Activated naive CD4-positive, alpha-beta T cell treated with anti-CD3 and anti-CD28 coated beads, Interleukin-2, amount 50 U/mL, for 24 hours (primary cell): ENCODE measurements at regions not wholly inside any gene's neighbourhood (a gene's known extent, or its start where the extent isn't known, plus 50 kb on each side); places are given as distances from the start of the nearest gene placed in this dataset.

ENCODE experiments used
- H3K27ac Mint-ChIP-seq: one replicate; pipeline ENCODE4 v1.8.0; 2021; ENCODE audit warnings: mild to moderate bottlenecking, mixed read lengths
- H3K27me3 Mint-ChIP-seq: one replicate; pipeline ENCODE4 v1.8.0; 2021; ENCODE audit warnings: mixed read lengths
- H3K36me3 Mint-ChIP-seq: one replicate; pipeline ENCODE4 v1.8.0; 2021; ENCODE audit warnings: mixed read lengths
- H3K4me1 Mint-ChIP-seq: one replicate; pipeline ENCODE4 v1.8.0; 2021; ENCODE audit warnings: mixed read lengths
- H3K4me3 Mint-ChIP-seq: one replicate; pipeline ENCODE4 v1.8.0; 2021; ENCODE audit warnings: mild to moderate bottlenecking, mixed read lengths
- H3K9me3 Mint-ChIP-seq: one replicate; pipeline ENCODE4 v1.8.0; 2021; ENCODE audit warnings: mixed read lengths

DNA sequence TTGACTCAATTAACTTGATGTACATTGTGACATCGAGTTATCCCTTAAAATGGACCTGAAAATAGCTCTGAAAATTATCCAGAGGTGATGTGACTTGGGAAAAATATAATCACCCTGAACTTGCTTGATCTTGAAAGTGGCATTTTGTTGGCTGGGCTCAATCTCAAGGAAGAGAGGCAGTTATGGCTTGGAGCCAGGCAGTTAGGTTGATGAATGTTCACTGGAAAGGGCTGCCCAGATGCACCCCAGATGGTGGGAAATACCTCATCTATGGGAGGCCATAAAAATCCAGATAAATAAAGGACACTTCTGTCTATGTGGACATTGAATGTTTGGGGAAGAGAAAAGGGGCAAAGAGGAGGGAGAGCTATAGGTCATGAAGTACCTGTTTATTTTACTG is 55.7 kb upstream of the OR5AN1 start:
- Mint-ChIP-seq H3K27me3 (peaks cover 16% of the 10 kb centered on the region), H3K9me3 (no peaks in the 10 kb centered on the region), H3K4me3 (no peak overlapping the region), H3K27ac (no peak overlapping the region), H3K4me1 (no peaks in the 10 kb centered on the region), H3K36me3 (no peaks in the 10 kb centered on the region)

DNA sequence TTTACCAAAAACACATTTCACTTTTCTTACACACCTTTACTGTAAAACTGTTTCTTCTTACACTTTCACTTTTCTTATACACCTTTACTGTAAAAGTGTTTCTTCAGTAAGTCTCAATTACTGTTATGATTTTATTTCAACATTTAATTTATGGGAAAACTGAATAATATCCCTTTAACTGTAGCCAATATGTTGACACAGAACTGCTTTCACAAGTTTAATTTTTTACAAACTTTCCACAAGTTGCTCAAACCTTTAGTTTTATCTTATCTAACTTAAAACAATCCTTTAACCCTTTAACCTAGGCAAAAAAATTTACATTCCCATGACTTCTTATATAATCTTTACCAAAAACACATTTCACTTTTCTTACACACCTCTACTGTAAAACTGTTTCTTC is 63.3 kb upstream of the OR5AN1 start:
- Mint-ChIP-seq H3K4me3 (no peak overlapping the region), H3K9me3 (no peaks in the 10 kb centered on the region), H3K36me3 (no peaks in the 10 kb centered on the region), H3K27me3 (peaks cover 20% of the 10 kb centered on the region), H3K27ac (no peak overlapping the region), H3K4me1 (no peaks in the 10 kb centered on the region)

GRCh38 chr11:59292611-59293010 is 66.1 kb upstream of the OR5AN1 start:
- Mint-ChIP-seq H3K4me1 (no peaks in the 10 kb centered on the region), H3K27me3 (peaks cover 15% of the 10 kb centered on the region), H3K4me3 (no peak overlapping the region), H3K27ac (no peak overlapping the region), H3K9me3 (no peaks in the 10 kb centered on the region), H3K36me3 (no peaks in the 10 kb centered on the region)

- no peak overlapping the region for H3K27ac Mint-ChIP-seq
- H3K27me3 Mint-ChIP-seq: peaks cover 15% of the 10 kb centered on the region
- no peaks in the 10 kb centered on the region for H3K9me3 Mint-ChIP-seq
Measured at GRCh38 chr11:59291228-59291627, 67.5 kb upstream of the OR5AN1 start.

DNA sequence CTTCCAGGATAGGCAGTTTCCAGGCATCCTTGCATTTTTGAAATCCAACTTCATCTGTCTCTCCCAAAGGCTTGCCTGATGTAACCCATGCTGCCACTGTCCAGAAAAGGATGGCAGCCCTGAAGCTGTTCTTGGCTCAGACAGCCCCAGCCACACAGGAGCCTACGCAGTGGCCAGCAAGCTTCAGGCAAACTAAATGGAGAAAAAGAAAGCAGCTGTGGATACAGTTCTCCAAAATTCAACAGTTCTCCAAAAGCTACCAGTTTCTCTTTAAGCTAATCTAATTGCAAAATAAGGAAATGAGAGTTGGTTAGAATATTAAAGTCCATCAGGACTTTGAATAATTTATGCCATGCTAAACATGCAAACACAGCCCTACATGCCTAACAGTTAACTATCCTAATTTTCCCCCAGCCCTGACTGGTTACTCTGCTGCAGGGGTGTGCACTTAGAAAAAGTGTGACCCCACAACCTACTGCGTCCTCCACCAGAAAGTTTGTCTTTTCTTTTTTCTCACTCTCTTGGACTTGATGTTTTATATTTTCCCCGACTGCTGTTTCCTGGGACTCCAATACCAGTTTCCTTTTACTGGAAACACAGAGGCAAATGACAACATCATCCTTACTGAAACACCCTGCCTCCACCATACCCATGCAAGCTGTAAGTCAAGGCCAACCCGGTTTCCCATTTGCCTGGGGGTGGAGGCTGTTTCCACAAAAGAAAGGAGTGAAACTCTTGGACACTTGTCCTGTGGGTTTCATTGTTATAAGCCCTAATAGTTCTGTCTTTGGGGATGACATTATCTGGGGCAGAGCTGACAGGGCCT is 69.1 kb upstream of the OR5AN1 start:
- H3K9me3 Mint-ChIP-seq: no peaks in the 10 kb centered on the region
- H3K4me3 Mint-ChIP-seq: no peak overlapping the region
- peaks cover 4% of the 10 kb centered on the region for H3K4me1 Mint-ChIP-seq
- no peaks in the 10 kb centered on the region for H3K36me3 Mint-ChIP-seq
- H3K27ac Mint-ChIP-seq: no peak overlapping the region
- peaks cover 15% of the 10 kb centered on the region for H3K27me3 Mint-ChIP-seq

More at GRCh38 chr11:59291228-59291627, 67.5 kb upstream of the OR5AN1 start:
- no peaks in the 10 kb centered on the region for H3K4me1 Mint-ChIP-seq
- H3K4me3 Mint-ChIP-seq: no peak overlapping the region
- no peaks in the 10 kb centered on the region for H3K36me3 Mint-ChIP-seq

GRCh38 chr11:59285716-59286260 is 72.9 kb upstream of the OR5AN1 start:
- Mint-ChIP-seq H3K4me3 (no peak overlapping the region), H3K27me3 (peaks cover 13% of the 10 kb centered on the region), H3K9me3 (no peaks in the 10 kb centered on the region), H3K4me1 (peaks cover 17% of the 10 kb centered on the region), H3K36me3 (no peaks in the 10 kb centered on the region), H3K27ac (no peak overlapping the region)

DNA sequence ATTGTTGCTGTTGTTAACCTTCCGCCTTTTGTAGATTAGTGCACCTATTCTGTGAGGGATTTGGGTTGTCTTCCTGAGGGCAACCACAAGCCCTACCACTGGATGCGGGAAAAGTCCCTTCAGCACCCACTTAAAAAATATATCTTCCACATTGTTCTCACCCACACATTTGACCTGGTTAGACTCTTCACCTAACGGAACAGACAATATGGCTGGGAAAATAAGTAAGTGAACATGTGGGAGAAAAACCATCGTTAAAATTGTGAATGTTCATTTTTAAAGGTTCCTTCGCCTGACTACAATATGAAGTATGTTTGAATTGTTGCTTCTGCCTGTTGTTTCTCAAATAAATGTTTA is 72.0 kb upstream of the MPEG1 start:
- peak overlapping the region; percentile 53 for H3K27ac Mint-ChIP-seq
- peaks cover 17% of the 10 kb centered on the region for H3K4me1 Mint-ChIP-seq
- peaks cover 13% of the 10 kb centered on the region for H3K27me3 Mint-ChIP-seq
- no peaks in the 10 kb centered on the region for H3K9me3 Mint-ChIP-seq
- H3K4me3 Mint-ChIP-seq: peak overlapping the region; percentile 80
- no peaks in the 10 kb centered on the region for H3K36me3 Mint-ChIP-seq

GRCh38 chr11:59283825-59284772 is 71.4 kb upstream of the MPEG1 start:
- H3K4me3 Mint-ChIP-seq: peak overlapping the region; percentile 80
- no peaks in the 10 kb centered on the region for H3K9me3 Mint-ChIP-seq
- H3K27ac Mint-ChIP-seq: peak overlapping the region; percentile 19
- H3K27me3 Mint-ChIP-seq: peaks cover 13% of the 10 kb centered on the region
- H3K4me1 Mint-ChIP-seq: peaks cover 17% of the 10 kb centered on the region
- no peaks in the 10 kb centered on the region for H3K36me3 Mint-ChIP-seq

DNA sequence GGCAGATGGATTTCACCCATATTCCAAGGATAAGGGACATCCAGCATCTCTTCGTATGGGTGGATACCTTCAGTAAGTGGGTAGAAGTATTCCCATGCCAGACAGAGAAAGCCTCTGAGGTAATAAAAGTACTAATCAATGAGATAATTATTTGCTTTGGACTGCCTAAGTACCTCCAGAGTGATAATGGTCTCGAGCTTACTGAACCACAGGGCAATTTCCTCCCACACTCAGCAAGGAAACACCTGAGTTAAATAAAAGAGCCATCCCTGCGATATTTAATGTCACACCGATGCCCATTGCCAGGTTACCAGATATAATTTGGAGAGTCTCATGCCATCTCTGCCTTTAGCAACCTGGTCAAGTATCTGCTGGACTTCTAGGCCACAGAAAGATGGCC is 70.6 kb upstream of the MPEG1 start:
- no peaks in the 10 kb centered on the region for H3K9me3 Mint-ChIP-seq
- no peak overlapping the region for H3K27ac Mint-ChIP-seq
- H3K36me3 Mint-ChIP-seq: no peaks in the 10 kb centered on the region
- H3K27me3 Mint-ChIP-seq: peaks cover 13% of the 10 kb centered on the region
- peaks cover 17% of the 10 kb centered on the region for H3K4me1 Mint-ChIP-seq
- no peak overlapping the region for H3K4me3 Mint-ChIP-seq

DNA sequence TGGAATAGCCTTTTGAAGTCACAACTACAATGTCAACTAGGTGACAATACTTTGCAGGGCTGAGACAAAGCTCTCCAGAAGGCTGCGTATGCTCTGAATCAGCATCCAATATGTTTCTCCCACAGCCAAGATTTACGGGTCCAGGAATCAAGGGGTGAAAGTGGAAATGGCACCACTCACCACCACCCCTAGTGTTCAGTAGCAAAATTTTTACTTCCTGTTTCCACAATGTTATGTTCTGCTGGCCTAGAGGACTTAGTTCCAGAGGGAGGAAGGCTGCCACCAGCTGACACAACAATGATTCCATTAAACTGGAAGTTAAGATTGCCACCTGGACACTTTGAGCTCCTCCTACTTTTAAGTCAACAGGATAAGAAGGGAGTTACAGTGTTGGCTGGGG is 68.5 kb upstream of the MPEG1 start:
- Mint-ChIP-seq H3K27me3 (peaks cover 6% of the 10 kb centered on the region), H3K9me3 (no peaks in the 10 kb centered on the region), H3K27ac (no peak overlapping the region), H3K36me3 (no peaks in the 10 kb centered on the region), H3K4me1 (peaks cover 17% of the 10 kb centered on the region), H3K4me3 (no peak overlapping the region)

- H3K4me3 Mint-ChIP-seq: no peak overlapping the region
- peaks cover 38% of the 10 kb centered on the region for H3K4me1 Mint-ChIP-seq
- H3K36me3 Mint-ChIP-seq: no peaks in the 10 kb centered on the region
- H3K27ac Mint-ChIP-seq: no peak overlapping the region
- H3K9me3 Mint-ChIP-seq: no peaks in the 10 kb centered on the region
- no peaks in the 10 kb centered on the region for H3K27me3 Mint-ChIP-seq
Measured at GRCh38 chr11:59273373-59273841, 60.7 kb upstream of the MPEG1 start.

- Mint-ChIP-seq H3K9me3 (no peaks in the 10 kb centered on the region), H3K4me3 (no peak overlapping the region), H3K4me1 (peaks cover 38% of the 10 kb centered on the region), H3K27ac (no peak overlapping the region), H3K27me3 (no peaks in the 10 kb centered on the region), H3K36me3 (no peaks in the 10 kb centered on the region)
Measured at GRCh38 chr11:59272771-59273372, 60.1 kb upstream of the MPEG1 start.

- Mint-ChIP-seq H3K4me3 (no peak overlapping the region), H3K36me3 (no peaks in the 10 kb centered on the region), H3K27ac (no peak overlapping the region), H3K27me3 (no peaks in the 10 kb centered on the region), H3K9me3 (no peaks in the 10 kb centered on the region), H3K4me1 (peaks cover 38% of the 10 kb centered on the region)
Measured at GRCh38 chr11:59271811-59272327, 59.1 kb upstream of the MPEG1 start.

- no peaks in the 10 kb centered on the region for H3K36me3 Mint-ChIP-seq
- H3K9me3 Mint-ChIP-seq: no peaks in the 10 kb centered on the region
- peaks cover 38% of the 10 kb centered on the region for H3K4me1 Mint-ChIP-seq
- H3K27me3 Mint-ChIP-seq: no peaks in the 10 kb centered on the region
- no peak overlapping the region for H3K4me3 Mint-ChIP-seq
- H3K27ac Mint-ChIP-seq: no peak overlapping the region
Measured at GRCh38 chr11:59271247-59271755, 58.6 kb upstream of the MPEG1 start.
